SK-N-SH (cell line): ENCODE measurements at regions not wholly inside any gene's neighbourhood (a gene's known extent, or its start where the extent isn't known, plus 50 kb on each side); places are given as distances from the start of the nearest gene placed in this dataset.

Experiments
- CTCF ChIA-PET: fragments of 300-600, 350-600 bp; formaldehyde crosslinking; extraction: SDS; loops from one replicate; lab custom pipeline; 2021; lab: Yijun Ruan, JAX
- POLR2A ChIA-PET: fragments of 350-600 bp; sonication (Branson Sonifier 250); formaldehyde crosslinking; extraction: SDS; loops from one replicate; lab custom pipeline; 2020; ENCODE audit warnings: antibody characterized with exemption, inconsistent platforms; lab: Yijun Ruan, JAX
- DNase-seq: peaks from one replicate; pipeline ENCODE4 v3.0.0; 2012
- H2AFZ ChIP-seq: fragments of 200-600 bp; sonication (generic); 2 replicates; pipeline ENCODE4 v1.8.1; 2016; ENCODE audit warnings: antibody characterized with exemption, mild to moderate bottlenecking, low read depth
- H3F3A ChIP-seq: fragments of 200-600 bp; sonication (generic); replicated peaks from 2 replicates; pipeline ENCODE3; 2016; ENCODE audit warnings: antibody characterized with exemption, mild to moderate bottlenecking; ENCODE audit not compliant: insufficient read depth
- H3K27ac ChIP-seq, 2 experiments: fragments of 200-500 bp in 1 of 2; fragments of 200-600 bp in 1 of 2; sonication (Bioruptor generic) in 1 of 2; sonication (generic), shearing (Covaris generic) in 1 of 2; 2 replicates each; pipeline versions ENCODE4 v1.5.1 to v1.6.1; 2014 to 2016; ENCODE audit warnings: low read depth in 2 of 2, inconsistent platforms in 1 of 2, low read length in 1 of 2, mild to moderate bottlenecking in 1 of 2, mixed read lengths in 1 of 2
- H3K27me3 ChIP-seq: fragments of 200-600 bp; sonication (generic), shearing (Covaris generic); 2 replicates; pipeline ENCODE4 v1.6.1; 2016; ENCODE audit warnings: mixed run types; ENCODE audit not compliant: insufficient read depth
- H3K36me3 ChIP-seq, 2 experiments: fragments of 200-500 bp in 1 of 2; fragments of 200-600 bp in 1 of 2; sonication (Bioruptor generic) in 1 of 2; sonication (generic) in 1 of 2; replicated peaks in 1 of 2; 2 replicates each; pipeline versions ENCODE3 to v1.5.1; 2014 to 2016; ENCODE audit warnings: low read length in 1 of 2, mild to moderate bottlenecking in 1 of 2; ENCODE audit not compliant: insufficient read depth in 2 of 2, control insufficient read depth in 1 of 2
- H3K4me1 ChIP-seq, 2 experiments: fragments of 200-500 bp in 1 of 2; fragments of 200-600 bp in 1 of 2; sonication (Bioruptor generic) in 1 of 2; sonication (generic), shearing (Covaris generic) in 1 of 2; 2 replicates each; pipeline versions ENCODE4 v1.5.1 to v1.6.1; 2014 to 2016; ENCODE audit warnings: low read depth in 1 of 2, low read length in 1 of 2, mixed run types in 1 of 2; ENCODE audit not compliant: insufficient read depth in 2 of 2, control insufficient read depth in 1 of 2
- H3K4me2 ChIP-seq: fragments of 200-600 bp; sonication (generic), shearing (Covaris generic); 2 replicates; pipeline ENCODE4 v1.6.1; 2017; ENCODE audit warnings: mixed run types
- H3K4me3 ChIP-seq, 2 experiments: fragments of 200-500 bp in 1 of 2; fragments of 200-600 bp in 1 of 2; sonication (Bioruptor generic) in 1 of 2; sonication (generic), shearing (Covaris generic) in 1 of 2; 2 replicates each; pipeline versions ENCODE4 v1.5.1 to v1.8.1; 2014 to 2016; ENCODE audit warnings: low read depth in 2 of 2, inconsistent platforms in 1 of 2, low read length in 1 of 2, mild to moderate bottlenecking in 1 of 2, mixed read lengths in 1 of 2, moderate library complexity in 1 of 2
- H3K79me2 ChIP-seq: fragments of 200-600 bp; sonication (generic); 2 replicates; pipeline ENCODE4 v1.8.1; 2017; ENCODE audit warnings: mild to moderate bottlenecking; ENCODE audit not compliant: insufficient read depth
- H3K9ac ChIP-seq: fragments of 200-600 bp; sonication (generic); 2 replicates; pipeline ENCODE4 v1.6.1; 2017; ENCODE audit warnings: mixed run types
- H3K9me2 ChIP-seq: fragments of 200-600 bp; sonication (generic); 2 replicates; pipeline ENCODE4 v1.6.1; 2017; ENCODE audit warnings: mixed run types
- H3K9me3 ChIP-seq: fragments of 200-600 bp; sonication (generic); 2 replicates; pipeline ENCODE4 v1.6.1; 2017; ENCODE audit warnings: mixed run types, mild to moderate bottlenecking, moderate library complexity
- H4K20me1 ChIP-seq: fragments of 200-600 bp; sonication (generic); 2 replicates; pipeline ENCODE4 v1.6.1; 2017; ENCODE audit warnings: mild to moderate bottlenecking, mixed run types; ENCODE audit not compliant: insufficient read depth
- CHD2 ChIP-seq: fragments of 150-350 bp; IDR thresholded peaks from 2 replicates; pipeline ENCODE4 v1.6.1; 2018; ENCODE audit warnings: low read length; ENCODE audit not compliant: partially characterized antibody
- CTCF ChIP-seq: fragments of 200-600 bp; sonication (generic); IDR thresholded peaks from 2 replicates; pipeline ENCODE4 v1.6.1; 2017; ENCODE audit warnings: antibody characterized with exemption, mild to moderate bottlenecking, moderate library complexity
- JUND ChIP-seq: IDR thresholded peaks from 2 replicates; pipeline ENCODE4 v1.4.0; 2012
- MAX ChIP-seq: IDR thresholded peaks from 2 replicates; pipeline ENCODE4 v1.4.0; 2012; ENCODE audit warnings: low read depth
- MXI1 ChIP-seq: IDR thresholded peaks from 2 replicates; pipeline ENCODE4 v1.6.1; 2012; ENCODE audit warnings: mild to moderate bottlenecking, low read depth, low read length, improper control_type of control experiment
- NFIC ChIP-seq: IDR thresholded peaks from 2 replicates; pipeline ENCODE4 v1.4.0; 2012; ENCODE audit warnings: borderline replicate concordance
- RAD21 ChIP-seq: IDR thresholded peaks from 2 replicates; pipeline ENCODE4 v1.6.1; 2012; ENCODE audit warnings: mild to moderate bottlenecking, low read length
- RCOR1 ChIP-seq: fragments of 150-350 bp; IDR thresholded peaks from 2 replicates; pipeline ENCODE4 v1.6.1; 2017; ENCODE audit warnings: antibody characterized with exemption, low read length
- RFX5 ChIP-seq: IDR thresholded peaks from 2 replicates; pipeline ENCODE4 v1.6.1; 2012; ENCODE audit warnings: mild to moderate bottlenecking, improper control_type of control experiment, low read length
- RXRA ChIP-seq: IDR thresholded peaks from 2 replicates; pipeline ENCODE4 v1.4.0; 2012; ENCODE audit warnings: low read depth, mild to moderate bottlenecking, borderline replicate concordance
- SMC3 ChIP-seq: IDR thresholded peaks from 2 replicates; pipeline ENCODE4 v1.6.1; 2012; ENCODE audit warnings: low read depth, low read length, improper control_type of control experiment
- TAF1 ChIP-seq: IDR thresholded peaks from 2 replicates; pipeline ENCODE4 v1.6.1; 2012; ENCODE audit warnings: low read depth, mild to moderate bottlenecking, low read length, moderate library complexity, borderline replicate concordance
- USF2 ChIP-seq: fragments of 150-350 bp; IDR thresholded peaks from 2 replicates; pipeline ENCODE4 v1.6.1; 2017; ENCODE audit warnings: antibody characterized with exemption, low read length, low read depth, borderline replicate concordance
- YY1 ChIP-seq: IDR thresholded peaks from 2 replicates; pipeline ENCODE4 v1.4.0; 2012; ENCODE audit warnings: low read depth, mild to moderate bottlenecking
- WGBS: methylation state at CpG from one replicate; pipeline ENCODE4 v1.1.6; 2017; ENCODE audit warnings: low lambda C conversion rate; 5-methylcytosine and 5-hydroxymethylcytosine counted together

- Histone ChIP-seq H3K9ac (no peak overlapping the region), H2AFZ (no peak overlapping the region), H3K9me3 (no peaks in the 10 kb centered on the region), H3K4me1 (no peaks in the 10 kb centered on the region), H4K20me1 (no peaks in the 10 kb centered on the region), H3K27ac (no peak overlapping the region), H3K36me3 (no peaks in the 10 kb centered on the region), H3K9me2 (no peaks in the 10 kb centered on the region), H3K27me3 (no peaks in the 10 kb centered on the region), H3K4me3 (no peak overlapping the region), H3K4me2 (no peak overlapping the region), H3F3A (no peaks in the 10 kb centered on the region), H3K79me2 (no peaks in the 10 kb centered on the region)
- DNase-seq = no peak
- TF ChIP-seq CHD2 (no peak), MXI1 (no peak), YY1 (no peak), CTCF (no peak), RFX5 (no peak), TAF1 (no peak), SMC3 (no peak)
- CTCF ChIA-PET = interaction anchor here (2.4 kb wide), 1 partner anchor 19 kb away, joined by 8 read pairs; no protein-coding TSS in a partner anchor
- POLR2A ChIA-PET = no interaction called here
- WGBS = 12% methylated on average over 3 of the region's 3 CpGs
Measured at GRCh38 chr9:119537138-119537537, 167.9 kb upstream of the BRINP1 start.

- Histone ChIP-seq H3K27ac (no peak overlapping the region), H3K4me3 (no peak overlapping the region), H3K27me3 (no peaks in the 10 kb centered on the region), H3K9me2 (no peaks in the 10 kb centered on the region), H3K4me2 (no peak overlapping the region), H3K4me1 (no peaks in the 10 kb centered on the region), H3K9me3 (no peaks in the 10 kb centered on the region), H4K20me1 (no peaks in the 10 kb centered on the region), H2AFZ (no peak overlapping the region), H3K9ac (no peak overlapping the region), H3K36me3 (no peaks in the 10 kb centered on the region), H3K79me2 (no peaks in the 10 kb centered on the region), H3F3A (no peaks in the 10 kb centered on the region)
- ChIA-PET CTCF (interaction anchor here (0.8 to 1.0 kb wide), 2 partner anchors 12 to 26 kb away, joined by 3 read pairs; no protein-coding TSS in a partner anchor), POLR2A (no interaction called here)
- no peak for DNase-seq
- WGBS = 16% methylated on average over 3 of the region's 3 CpGs
- no peak for TF ChIP-seq RCOR1
- TF ChIP-seq MAX = no peak
- TF ChIP-seq CTCF = no peak
- no peak for TF ChIP-seq JUND
- no peak for TF ChIP-seq RXRA
- TF ChIP-seq NFIC = no peak
- no peak for TF ChIP-seq RFX5
- no peak for TF ChIP-seq USF2
- TF ChIP-seq MXI1 = no peak
- no peak for TF ChIP-seq RAD21
Measured at GRCh38 chr9:119533504-119533903, 164.3 kb upstream of the BRINP1 start.
